ENCODE measurements at regions not wholly inside any gene's neighbourhood (a gene's known extent, or its start where the extent isn't known, plus 50 kb on each side); places are given as distances from the start of the nearest gene placed in this dataset.

DNA sequence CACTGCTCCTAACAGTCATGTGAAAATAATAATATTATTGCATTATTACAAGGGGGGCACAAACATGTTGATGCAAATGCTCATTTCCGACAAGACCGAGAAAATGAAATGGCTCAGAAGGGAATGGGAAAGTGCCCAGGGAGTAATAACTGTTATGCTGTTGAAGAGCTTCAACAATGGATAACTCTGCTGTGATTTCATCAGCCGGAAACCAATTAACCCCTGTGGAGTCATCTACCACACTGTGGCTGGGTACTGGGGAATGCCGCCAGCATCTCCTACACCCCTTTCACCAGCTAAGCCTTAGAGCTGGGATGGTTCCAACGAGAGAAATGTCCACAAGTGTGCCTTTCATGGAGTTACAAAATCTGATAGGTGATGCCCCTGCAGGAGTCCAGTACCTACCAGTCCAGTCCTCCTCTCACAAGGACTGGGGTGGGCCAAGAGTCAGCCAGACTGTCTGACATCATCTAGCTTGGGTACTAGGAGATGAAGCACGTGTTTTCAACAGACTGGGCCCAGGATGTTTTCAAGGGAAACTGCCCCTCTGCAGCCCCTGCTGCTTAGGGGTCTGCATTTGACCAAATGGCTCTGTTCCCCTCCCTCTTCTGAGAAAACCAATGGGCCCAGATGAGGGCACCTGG lies 509.3 kb upstream of the CCDC196 start:
- TF ChIP-seq POLR2A (IDR thresholded peaks at IDR 0.05; ENCODE audit: low read length) (no peak), GATA1 (IDR thresholded peaks at IDR 0.05; ENCODE audit: low read depth, low read length) (no peak)

Data from erythroblast (primary cell).